ENCODE measurements at regions not wholly inside any gene's neighbourhood (a gene's known extent, or its start where the extent isn't known, plus 50 kb on each side); places are given as distances from the start of the nearest gene placed in this dataset.

DNA sequence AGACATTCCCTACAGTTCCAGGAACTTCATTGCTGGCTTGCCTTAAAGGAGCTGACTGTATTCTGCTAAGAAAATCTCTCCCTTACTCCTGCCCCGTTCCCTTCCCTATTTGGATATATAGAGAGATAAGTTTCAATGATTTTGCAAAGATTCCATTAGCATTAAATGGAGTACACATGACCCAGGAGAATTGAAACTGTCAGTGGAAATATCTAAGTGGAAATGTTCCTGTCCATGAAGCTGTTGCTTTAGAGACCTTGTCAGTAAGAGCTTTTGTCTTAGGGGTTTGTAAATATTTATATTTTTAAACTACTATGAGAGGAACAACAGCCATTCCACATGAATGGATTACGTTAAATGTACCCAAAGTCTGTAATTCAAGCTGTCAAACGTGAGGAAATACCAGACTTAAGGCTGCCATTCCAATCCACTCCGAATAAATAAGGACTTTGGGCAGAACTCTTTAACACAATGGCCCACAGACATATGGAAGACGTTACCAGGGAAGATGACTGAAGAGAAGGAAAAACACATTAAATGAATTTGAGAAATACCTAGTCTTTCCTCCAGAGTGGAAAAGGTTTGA, 387.1 kb upstream of the PAPPA start:
- no peak for DNase-seq
- H3K27ac ChIP-seq, result no peak overlapping the region
- 46 to 59% (median 54%) methylated on average over 5 of the region's 5 CpGs for WGBS, 3 donors
- H3K4me3 ChIP-seq, result no peak overlapping the region
- intact Hi-C loops (cut with DNase I), result no loop called here
- H3K4me1 ChIP-seq (ENCODE audit: insufficient read depth), result no peaks in the 10 kb centered on the region
- no peaks in the 10 kb centered on the region for H3K36me3 ChIP-seq
- TF ChIP-seq POLR2A (IDR thresholded peaks at IDR 0.05) (no peak), EP300 (IDR thresholded peaks at IDR 0.05) (no peak)
- TF ChIP-seq, protein P1, sequence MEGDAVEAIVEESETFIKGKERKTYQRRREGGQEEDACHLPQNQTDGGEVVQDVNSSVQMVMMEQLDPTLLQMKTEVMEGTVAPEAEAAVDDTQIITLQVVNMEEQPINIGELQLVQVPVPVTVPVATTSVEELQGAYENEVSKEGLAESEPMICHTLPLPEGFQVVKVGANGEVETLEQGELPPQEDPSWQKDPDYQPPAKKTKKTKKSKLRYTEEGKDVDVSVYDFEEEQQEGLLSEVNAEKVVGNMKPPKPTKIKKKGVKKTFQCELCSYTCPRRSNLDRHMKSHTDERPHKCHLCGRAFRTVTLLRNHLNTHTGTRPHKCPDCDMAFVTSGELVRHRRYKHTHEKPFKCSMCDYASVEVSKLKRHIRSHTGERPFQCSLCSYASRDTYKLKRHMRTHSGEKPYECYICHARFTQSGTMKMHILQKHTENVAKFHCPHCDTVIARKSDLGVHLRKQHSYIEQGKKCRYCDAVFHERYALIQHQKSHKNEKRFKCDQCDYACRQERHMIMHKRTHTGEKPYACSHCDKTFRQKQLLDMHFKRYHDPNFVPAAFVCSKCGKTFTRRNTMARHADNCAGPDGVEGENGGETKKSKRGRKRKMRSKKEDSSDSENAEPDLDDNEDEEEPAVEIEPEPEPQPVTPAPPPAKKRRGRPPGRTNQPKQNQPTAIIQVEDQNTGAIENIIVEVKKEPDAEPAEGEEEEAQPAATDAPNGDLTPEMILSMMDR (IDR thresholded peaks at IDR 0.05), result no peak
- no peaks in the 10 kb centered on the region for H3K9me3 ChIP-seq
- H3K27me3 ChIP-seq, result no peaks in the 10 kb centered on the region

DNA sequence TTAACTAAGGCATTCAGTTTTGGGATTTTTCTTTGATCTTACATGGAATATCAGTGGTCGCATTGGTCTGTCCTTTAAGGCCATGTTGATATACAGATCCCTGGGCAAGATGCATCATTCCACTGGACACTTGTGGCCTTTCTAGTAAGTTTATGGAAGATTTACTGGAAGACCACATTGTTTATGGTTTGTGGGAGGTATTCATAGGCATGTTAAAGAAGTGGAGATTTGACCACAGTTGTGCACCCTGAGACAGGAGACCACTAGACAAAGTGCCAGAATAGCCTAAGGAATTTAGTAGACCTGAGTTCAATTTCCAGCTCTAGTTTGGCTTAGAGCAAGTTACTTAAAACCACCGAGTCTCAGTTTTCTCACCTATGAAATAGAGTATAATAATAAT, 383.1 kb upstream of the PAPPA start:
- H3K4me3 ChIP-seq, result no peak overlapping the region
- no peaks in the 10 kb centered on the region for H3K36me3 ChIP-seq
- H3K9me3 ChIP-seq, result no peaks in the 10 kb centered on the region
- no peak for DNase-seq
- H3K27me3 ChIP-seq, result no peaks in the 10 kb centered on the region
- intact Hi-C loops (cut with DNase I), result no loop called here
- TF ChIP-seq, protein P1 (IDR thresholded peaks at IDR 0.05), result no peak
- TF ChIP-seq EP300 (IDR thresholded peaks at IDR 0.05) (no peak), POLR2A (IDR thresholded peaks at IDR 0.05) (no peak)
- no peak overlapping the region for H3K27ac ChIP-seq
- H3K4me1 ChIP-seq (ENCODE audit: insufficient read depth), result no peaks in the 10 kb centered on the region
- WGBS, 3 donors, result 81 to 87% (median 87%) methylated on average over 2 of the region's 2 CpGs

DNA sequence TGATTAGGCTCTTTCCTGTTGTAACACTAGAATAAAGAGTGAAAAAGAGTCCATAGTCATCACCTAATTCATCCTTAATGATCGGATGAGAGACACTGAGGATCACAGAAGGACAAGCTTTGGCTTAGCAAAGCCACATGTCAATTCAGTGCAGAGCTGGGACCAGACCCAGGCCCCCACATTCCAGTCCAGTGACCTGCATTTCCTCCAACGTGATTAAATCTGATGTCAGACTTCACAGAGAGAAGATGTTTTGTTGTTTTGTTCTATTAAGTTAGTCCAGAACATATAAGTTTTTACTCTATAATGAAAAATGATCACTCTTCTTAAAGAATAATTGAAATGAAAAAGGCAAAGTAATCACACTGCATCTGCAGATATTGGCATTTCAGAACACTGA, 377.9 kb upstream of the PAPPA start:
- Histone ChIP-seq H3K9me3 (no peaks in the 10 kb centered on the region), H3K27me3 (no peaks in the 10 kb centered on the region), H3K36me3 (no peaks in the 10 kb centered on the region), H3K4me1 (ENCODE audit: insufficient read depth) (no peaks in the 10 kb centered on the region), H3K27ac (no peak overlapping the region), H3K4me3 (no peak overlapping the region)
- DNase-seq, result no peak
- intact Hi-C loops (cut with DNase I), result loop anchor here in 1 of 4 donors (5.0 kb wide), 1 partner anchor 318 kb away; no protein-coding TSS in a partner anchor
- WGBS, 3 donors, result 19 to 38% (median 29%) methylated on average over 2 of the region's 2 CpGs
- TF ChIP-seq POLR2A (IDR thresholded peaks at IDR 0.05), result no peak
- no peak for TF ChIP-seq EP300 (IDR thresholded peaks at IDR 0.05)
- TF ChIP-seq, protein P1 (IDR thresholded peaks at IDR 0.05), result no peak

DNA sequence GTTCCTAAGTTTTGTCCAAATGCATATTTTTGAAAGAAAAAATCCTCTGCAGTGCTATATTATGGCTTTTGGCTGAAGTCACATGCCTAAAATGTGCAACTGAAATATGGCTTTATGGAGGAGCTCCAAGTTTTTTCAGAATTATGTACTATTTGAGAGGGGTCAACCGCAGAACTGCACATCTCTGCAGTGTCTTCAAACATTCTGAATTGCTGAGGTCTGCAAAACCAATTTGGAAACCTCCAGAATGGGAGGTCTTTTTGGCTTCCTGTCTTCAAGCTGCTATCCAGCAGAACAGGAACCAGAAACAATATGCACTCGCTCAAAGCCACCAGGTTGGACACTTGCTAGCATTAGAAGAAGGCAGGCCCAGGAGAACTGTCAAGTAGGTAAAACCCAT, 376.0 kb upstream of the PAPPA start:
- DNase-seq, result no peak
- no peaks in the 10 kb centered on the region for H3K4me1 ChIP-seq (ENCODE audit: insufficient read depth)
- intact Hi-C loops (cut with DNase I), result loop anchor here in 1 of 4 donors (5.0 kb wide), 1 partner anchor 320 kb away; no protein-coding TSS in a partner anchor
- no peaks in the 10 kb centered on the region for H3K9me3 ChIP-seq
- 17 to 21% (median 21%) methylated on average over 2 of the region's 2 CpGs for whole genome bisulfite sequencing, 3 donors
- H3K36me3 ChIP-seq, result no peaks in the 10 kb centered on the region
- TF ChIP-seq EP300 (IDR thresholded peaks at IDR 0.05) (no peak), POLR2A (IDR thresholded peaks at IDR 0.05) (no peak)
- TF ChIP-seq, protein P1 (IDR thresholded peaks at IDR 0.05), result no peak
- no peak overlapping the region for H3K27ac ChIP-seq
- H3K4me3 ChIP-seq, result no peak overlapping the region
- H3K27me3 ChIP-seq, result no peaks in the 10 kb centered on the region
